Neural cell (in vitro differentiated cells): ENCODE measurements at regions not wholly inside any gene's neighbourhood (a gene's known extent, or its start where the extent isn't known, plus 50 kb on each side); places are given as distances from the start of the nearest gene placed in this dataset.

ENCODE experiments used
- MXI1 ChIP-seq: fragments of 450-650 bp; conservative IDR thresholded peaks from 2 replicates; pipeline ENCODE4 v1.6.1; 2014; ENCODE audit warnings: antibody characterized with exemption, mild to moderate bottlenecking; ENCODE audit not compliant: poor library complexity, severe bottlenecking
- POLR2AphosphoS5 ChIP-seq: IDR thresholded peaks from 2 replicates; pipeline ENCODE4 v1.6.1; 2012
- SMC3 ChIP-seq: fragments of 450-650 bp; conservative IDR thresholded peaks from 2 replicates; pipeline ENCODE4 v1.6.1; 2014; ENCODE audit warnings: antibody characterized with exemption, mild to moderate bottlenecking, moderate library complexity; ENCODE audit not compliant: poor library complexity
- TAF1 ChIP-seq: IDR thresholded peaks from 2 replicates; pipeline ENCODE4 v1.6.1; 2012; ENCODE audit warnings: low read depth

DNA sequence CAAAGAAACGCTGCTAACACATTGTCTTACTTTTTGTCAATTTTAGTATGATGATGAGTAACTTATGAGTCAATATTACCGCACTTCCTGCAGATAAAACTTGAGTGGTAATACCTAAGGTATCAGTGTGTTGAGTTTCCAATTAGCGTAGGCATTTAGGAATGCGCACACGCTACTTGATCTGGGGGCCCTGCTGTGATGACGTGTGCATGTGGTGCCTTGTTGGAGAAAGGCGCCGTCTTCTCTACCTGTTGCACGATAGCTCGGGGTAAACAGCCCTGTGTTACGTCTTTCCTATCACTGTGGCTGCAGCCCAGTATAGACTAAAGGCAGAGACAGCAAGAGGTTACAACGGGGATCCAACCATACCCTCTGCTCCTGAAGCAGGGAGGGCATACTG is 476.8 kb upstream of the ADARB2 start:
- no peak for TF ChIP-seq MXI1
- no peak for TF ChIP-seq SMC3
- no peak for TF ChIP-seq POLR2AphosphoS5
- no peak for TF ChIP-seq TAF1
